GM12878 (cell line): ENCODE measurements at regions not wholly inside any gene's neighbourhood (a gene's known extent, or its start where the extent isn't known, plus 50 kb on each side); places are given as distances from the start of the nearest gene placed in this dataset.
A peak's percentile ranks its signal among the peaks of the same experiment; 100 is the strongest.

ENCODE experiments used
- ATAC-seq: fragments of 200-7000 bp; cut with Tn5 transposase; 3 replicates; pipeline ENCODE4 v1.9.1; 2020; ENCODE audit warnings: mild to moderate bottlenecking, moderate library complexity
- BruUV-seq: library from RNA; stranded (reverse); fragments of 400-500 nt; replicated peaks from 2 replicates; lab custom pipeline; 2021; lab: Mats Ljungman, UMichigan
- CTCF ChIA-PET: fragments of 300-600 bp; sonication (Branson Sonifier 250); formaldehyde crosslinking; extraction: SDS; loops from one replicate; lab custom pipeline; 2021; ENCODE audit warnings: inconsistent platforms; lab: Yijun Ruan, JAX
- POLR2A ChIA-PET: fragments of 350-600 bp; formaldehyde crosslinking; extraction: SDS; loops from one replicate; lab custom pipeline; 2021; ENCODE audit warnings: inconsistent platforms; lab: Charles Lee
- RAD21 ChIA-PET: fragments of 300-600 bp; sonication (Branson Sonifier 250); formaldehyde crosslinking; loops from one replicate; lab custom pipeline; 2023; ENCODE audit warnings: antibody characterized with exemption; ENCODE audit not compliant: unreplicated experiment; lab: Charles Lee
- SMC1A ChIA-PET: fragments of 300-600 bp; sonication (Branson Sonifier 250); formaldehyde crosslinking; loops from one replicate; lab custom pipeline; 2023; ENCODE audit not compliant: unreplicated experiment, uncharacterized antibody; lab: Charles Lee
- DNase-seq: peaks from one replicate; pipeline ENCODE4 v3.0.0-alpha.2; 2011; ENCODE audit warnings: low read depth, low spot score
- FAIRE-seq: peaks from 3 replicates; lab custom pipeline; 2011; peaks lifted over from hg19 to GRCh38; lab: Jason Lieb, UNC
- H2AFZ ChIP-seq: 2 replicates; pipeline ENCODE4 v1.6.0; 2011; ENCODE audit warnings: low read depth, low read length, control low read depth; ENCODE audit not compliant: control insufficient read depth
- H3K27ac ChIP-seq: 2 replicates; pipeline ENCODE4 v1.5.1; 2011; ENCODE audit warnings: control low read depth; ENCODE audit not compliant: control insufficient read depth, insufficient read depth
- H3K27me3 ChIP-seq, 2 experiments: replicated peaks in 1 of 2; 2 replicates each; pipeline versions ENCODE4 v1.6.0 to v1.6.1; 2011; ENCODE audit warnings: low read length in 1 of 2; ENCODE audit not compliant: control insufficient read depth in 2 of 2, insufficient read depth in 2 of 2
- H3K36me3 ChIP-seq, 2 experiments: 2 replicates each; pipeline ENCODE4 v1.5.1; 2011; ENCODE audit warnings: low read length in 1 of 2; ENCODE audit not compliant: control insufficient read depth in 2 of 2, insufficient read depth in 2 of 2
- H3K4me1 ChIP-seq: 2 replicates; pipeline ENCODE4 v1.6.1; 2011; ENCODE audit warnings: mild to moderate bottlenecking, low read length, moderate library complexity, mixed read lengths; ENCODE audit not compliant: control insufficient read depth, insufficient read depth
- H3K4me2 ChIP-seq: 2 replicates; pipeline ENCODE4 v1.6.0; 2011; ENCODE audit warnings: control low read depth; ENCODE audit not compliant: control insufficient read depth, insufficient read depth
- H3K4me3 ChIP-seq: fragments of 200-600 bp; sonication (generic); 2 replicates; pipeline ENCODE4 v1.5.1; 2016
- H3K79me2 ChIP-seq: 2 replicates; pipeline ENCODE4 v1.6.0; 2011; ENCODE audit warnings: low read length; ENCODE audit not compliant: control insufficient read depth, insufficient read depth
- H3K9ac ChIP-seq: 2 replicates; pipeline ENCODE4 v1.8.0; 2011; ENCODE audit warnings: low read length, control low read depth, mixed read lengths; ENCODE audit not compliant: control insufficient read depth, insufficient read depth
- H3K9me3 ChIP-seq: replicated peaks from 3 replicates; pipeline ENCODE4 v1.5.1; 2011; ENCODE audit warnings: mild to moderate bottlenecking, low read length; ENCODE audit not compliant: control insufficient read depth, insufficient read depth
- H4K20me1 ChIP-seq: 2 replicates; pipeline ENCODE4 v1.6.0; 2011; ENCODE audit not compliant: control insufficient read depth, insufficient read depth
- BCL3 ChIP-seq: IDR thresholded peaks from 2 replicates; pipeline ENCODE4 v1.6.1; 2011; ENCODE audit warnings: borderline replicate concordance, low read depth, mild to moderate bottlenecking, moderate library complexity, low read length; ENCODE audit not compliant: insufficient read depth, poor library complexity, severe bottlenecking
- CHD2 ChIP-seq: IDR thresholded peaks from 2 replicates; pipeline ENCODE4 v1.6.1; 2011; ENCODE audit warnings: low read depth, low read length, improper control_type of control experiment, borderline replicate concordance
- CTCF ChIP-seq, 3 experiments: IDR thresholded peaks in 2 of 3; conservative IDR thresholded peaks in 1 of 3; 2 replicates each; pipeline ENCODE4 v1.5.1; 2011; ENCODE audit warnings: low read depth in 3 of 3, low read length in 3 of 3, mild to moderate bottlenecking in 3 of 3, control low read depth in 2 of 3, moderate library complexity in 2 of 3, inconsistent platforms in 1 of 3, mixed read lengths in 1 of 3; ENCODE audit not compliant: control insufficient read depth in 2 of 3, insufficient read depth in 1 of 3; ENCODE audit errors: extremely low read depth in 1 of 3
- MXI1 ChIP-seq: fragments of 150-350 bp; IDR thresholded peaks from 2 replicates; pipeline ENCODE4 v1.6.1; 2011; ENCODE audit warnings: low read depth, mild to moderate bottlenecking, inconsistent platforms, low read length, improper control_type of control experiment
- POLR2AphosphoS2 ChIP-seq: IDR thresholded peaks from 2 replicates; pipeline ENCODE4 v1.6.1; 2011; ENCODE audit warnings: low read depth, mild to moderate bottlenecking, low read length, improper control_type of control experiment, moderate library complexity
- SREBF1 ChIP-seq: IDR thresholded peaks from 2 replicates; pipeline ENCODE4 v1.6.1; 2012; ENCODE audit warnings: mild to moderate bottlenecking, low read length
- WGBS: methylation state at CpG from one replicate; pipeline ENCODE4 v1.1.6; 2016; ENCODE audit warnings: low lambda C conversion rate; ENCODE audit not compliant: insufficient replicate concordance, insufficient coverage; ENCODE audit errors: missing lambda C conversion rate; 5-methylcytosine and 5-hydroxymethylcytosine counted together
- in situ Hi-C: fragments of 300-500 bp; cut with MboI; formaldehyde crosslinking; loops from 9 replicates; pipeline ENCODE4 v1.14.3; 2018; ENCODE audit warnings: mixed read lengths
- intact Hi-C: fragments of 100-400 bp; cut with micrococcal nuclease; formaldehyde crosslinking; loops from one replicate; pipeline ENCODE4 v1.14.2; 2022; ENCODE audit not compliant: unreplicated experiment
- TF ChIP-seq, protein P1 (sequence below): fragments of 450-650 bp; IDR thresholded peaks from 2 replicates; pipeline ENCODE4 v1.6.1; 2017; ENCODE audit warnings: antibody characterized with exemption, mild to moderate bottlenecking, moderate library complexity

DNA sequence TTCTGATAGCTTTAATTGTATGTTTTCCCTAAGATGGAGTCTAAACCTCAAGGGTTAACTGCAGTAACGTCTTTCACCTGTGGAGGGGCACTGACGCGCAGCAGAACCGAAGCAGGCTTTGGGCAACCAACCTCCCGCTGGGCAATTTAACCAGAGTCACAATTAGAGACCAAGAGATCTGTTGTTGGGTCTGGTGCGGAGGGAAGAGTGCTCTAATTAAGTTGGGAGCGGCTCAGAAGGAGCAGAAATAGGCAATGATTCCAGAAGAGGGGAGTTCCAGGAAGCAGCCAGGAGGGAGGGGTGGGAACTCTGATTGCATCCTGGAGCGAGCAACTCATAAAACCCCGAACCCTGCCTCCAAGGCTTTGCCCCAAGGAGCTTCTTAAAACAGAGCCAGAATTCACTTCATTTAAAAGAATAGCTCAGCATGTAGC is 245.8 kb downstream of the PAX3 start:
- H4K20me1 ChIP-seq: no peaks in the 10 kb centered on the region
- DNase-seq (no peak), FAIRE-seq (no peak), ATAC-seq (peak; percentile 75)
- H3K27me3 ChIP-seq: peaks cover 0 to 4% of the 10 kb centered on the region in 2 experiments; a peak in 1 of 4 replicates
- no peak overlapping the region for H3K4me2 ChIP-seq
- ChIA-PET POLR2A (no interaction called here), SMC1A (no interaction called here), RAD21 (interaction anchor here (0.6 kb wide), 1 partner anchor 745 kb away, joined by 4 read pairs; no protein-coding TSS in a partner anchor), CTCF (no interaction called here)
- no peaks in the 10 kb centered on the region for H3K79me2 ChIP-seq
- no peak overlapping the region for H3K4me3 ChIP-seq
- intact Hi-C loops: loop anchor here (10.0 kb wide), 1 partner anchor 642 kb away; no protein-coding TSS in a partner anchor
- no peaks in the 10 kb centered on the region for H3K9me3 ChIP-seq
- H3K27ac ChIP-seq: no peak overlapping the region
- TF ChIP-seq MXI1: no peak
- TF ChIP-seq CTCF (IDR thresholded peaks at IDR 0.05 in 2 of 3, conservative IDR thresholded peaks at IDR 0.05 in 1 of 3; ENCODE audit: control insufficient read depth in 2 of 3, extremely low read depth in 1 of 3, insufficient read depth in 1 of 3, low read depth in 3 of 3, low read length in 3 of 3): peak in 2 of 3 experiments; percentile 9 to 12; a peak in 2 of 6 replicates
- 12% methylated on average over 9 of the region's 9 CpGs for WGBS
- no peak overlapping the region for H2AFZ ChIP-seq
- in situ Hi-C loops: loop anchor here (10.0 kb wide), 1 partner anchor 512 kb away; no protein-coding TSS in a partner anchor
- H3K4me1 ChIP-seq: no peaks in the 10 kb centered on the region
- BruUV-seq: no TSS peak
- H3K9ac ChIP-seq: no peak overlapping the region
- no peaks in the 10 kb centered on the region for H3K36me3 ChIP-seq

DNA sequence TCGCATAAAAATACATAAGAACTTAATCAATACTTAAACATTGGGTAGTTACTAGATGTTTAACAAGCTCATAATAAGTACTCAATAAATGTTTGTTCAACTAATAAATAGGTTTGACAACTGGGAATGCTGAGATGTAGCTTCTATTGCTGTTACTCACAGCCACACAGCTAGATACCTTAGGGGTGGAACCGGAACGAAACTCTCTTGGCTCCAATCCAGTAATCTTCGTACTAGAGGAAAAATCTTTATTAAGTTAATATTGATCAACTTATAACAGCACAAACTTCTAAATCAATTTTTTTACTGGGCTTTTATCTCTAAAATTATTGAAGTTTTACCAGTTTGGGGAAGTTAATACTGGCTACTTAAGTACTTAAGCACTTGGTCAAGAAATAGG is 247.8 kb downstream of the PAX3 start:
- Histone ChIP-seq H2AFZ (no peak overlapping the region), H3K9ac (no peak overlapping the region), H3K4me3 (no peak overlapping the region), H4K20me1 (no peaks in the 10 kb centered on the region), H3K27me3 (peaks cover 0 to 4% of the 10 kb centered on the region in 2 experiments; a peak in 3 of 4 replicates), H3K9me3 (no peaks in the 10 kb centered on the region), H3K4me1 (no peaks in the 10 kb centered on the region), H3K4me2 (no peak overlapping the region), H3K27ac (no peak overlapping the region), H3K36me3 (no peaks in the 10 kb centered on the region), H3K79me2 (no peaks in the 10 kb centered on the region)
- ChIA-PET RAD21 (no interaction called here), CTCF (interaction anchor here (0.9 to 1.5 kb wide), 3 partner anchors 12 to 26 kb away, joined by 3 to 4 read pairs (median 3); no protein-coding TSS in a partner anchor), SMC1A (no interaction called here), POLR2A (no interaction called here)
- ATAC-seq (no peak), DNase-seq (no peak), FAIRE-seq (no peak)
- intact Hi-C loops: loop anchor here (10.0 kb wide), 1 partner anchor 644 kb away; no protein-coding TSS in a partner anchor
- BruUV-seq: no TSS peak
- WGBS: 90% methylated on average over 4 of the region's 4 CpGs
- in situ Hi-C loops: loop anchor here (10.0 kb wide), 1 partner anchor 514 kb away; no protein-coding TSS in a partner anchor
- TF ChIP-seq BCL3: no peak
- no peak for TF ChIP-seq SREBF1
- TF ChIP-seq, protein P1, sequence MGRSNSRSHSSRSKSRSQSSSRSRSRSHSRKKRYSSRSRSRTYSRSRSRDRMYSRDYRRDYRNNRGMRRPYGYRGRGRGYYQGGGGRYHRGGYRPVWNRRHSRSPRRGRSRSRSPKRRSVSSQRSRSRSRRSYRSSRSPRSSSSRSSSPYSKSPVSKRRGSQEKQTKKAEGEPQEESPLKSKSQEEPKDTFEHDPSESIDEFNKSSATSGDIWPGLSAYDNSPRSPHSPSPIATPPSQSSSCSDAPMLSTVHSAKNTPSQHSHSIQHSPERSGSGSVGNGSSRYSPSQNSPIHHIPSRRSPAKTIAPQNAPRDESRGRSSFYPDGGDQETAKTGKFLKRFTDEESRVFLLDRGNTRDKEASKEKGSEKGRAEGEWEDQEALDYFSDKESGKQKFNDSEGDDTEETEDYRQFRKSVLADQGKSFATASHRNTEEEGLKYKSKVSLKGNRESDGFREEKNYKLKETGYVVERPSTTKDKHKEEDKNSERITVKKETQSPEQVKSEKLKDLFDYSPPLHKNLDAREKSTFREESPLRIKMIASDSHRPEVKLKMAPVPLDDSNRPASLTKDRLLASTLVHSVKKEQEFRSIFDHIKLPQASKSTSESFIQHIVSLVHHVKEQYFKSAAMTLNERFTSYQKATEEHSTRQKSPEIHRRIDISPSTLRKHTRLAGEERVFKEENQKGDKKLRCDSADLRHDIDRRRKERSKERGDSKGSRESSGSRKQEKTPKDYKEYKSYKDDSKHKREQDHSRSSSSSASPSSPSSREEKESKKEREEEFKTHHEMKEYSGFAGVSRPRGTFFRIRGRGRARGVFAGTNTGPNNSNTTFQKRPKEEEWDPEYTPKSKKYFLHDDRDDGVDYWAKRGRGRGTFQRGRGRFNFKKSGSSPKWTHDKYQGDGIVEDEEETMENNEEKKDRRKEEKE: no peak
- TF ChIP-seq POLR2AphosphoS2: no peak
- no peak for TF ChIP-seq CHD2
